SU-DHL-6 (cell line): ENCODE measurements at regions not wholly inside any gene's neighbourhood (a gene's known extent, or its start where the extent isn't known, plus 50 kb on each side); places are given as distances from the start of the nearest gene placed in this dataset.

Experiments
- H2AFZ ChIP-seq: fragments of 200-600 bp; sonication (generic); 2 replicates; pipeline ENCODE4 v1.6.1; 2014; ENCODE audit warnings: low read depth, mild to moderate bottlenecking, moderate library complexity, mixed read lengths, antibody characterized with exemption, low read length; ENCODE audit not compliant: severe bottlenecking
- H3F3A ChIP-seq: fragments of 200-600 bp; shearing (Covaris generic); 2 replicates; pipeline ENCODE4 v1.6.0; 2016; ENCODE audit warnings: antibody characterized with exemption, mild to moderate bottlenecking; ENCODE audit not compliant: insufficient read depth
- H3K27ac ChIP-seq: fragments of 200-600 bp; sonication (generic); 2 replicates; pipeline ENCODE4 v1.5.1; 2016; ENCODE audit warnings: low read depth, mild to moderate bottlenecking, low read length, moderate library complexity, mixed read lengths
- H3K27me3 ChIP-seq: fragments of 200-600 bp; sonication (generic), shearing (Covaris generic); 2 replicates; pipeline ENCODE4 v1.6.0; 2014; ENCODE audit warnings: mild to moderate bottlenecking, low read length
- H3K36me3 ChIP-seq: fragments of 200-600 bp; sonication (generic); 2 replicates; pipeline ENCODE4 v1.6.1; 2014; ENCODE audit warnings: mild to moderate bottlenecking, low read length, mixed read lengths
- H3K4me2 ChIP-seq: fragments of 300-600, 200-600 bp; shearing (Covaris generic), sonication (generic); 2 replicates; pipeline ENCODE4 v1.6.0; 2014; ENCODE audit warnings: low read length, low read depth, mild to moderate bottlenecking; ENCODE audit not compliant: poor library complexity, severe bottlenecking
- H3K4me3 ChIP-seq: fragments of 200-600 bp; sonication (generic); 2 replicates; pipeline ENCODE4 v1.5.1; 2014; ENCODE audit warnings: antibody characterized with exemption, low read length, mild to moderate bottlenecking, mixed read lengths; ENCODE audit not compliant: insufficient read depth, poor library complexity, severe bottlenecking
- H3K79me2 ChIP-seq: fragments of 200-600 bp; sonication (generic); 2 replicates; pipeline ENCODE4 v1.6.1; 2014; ENCODE audit warnings: mild to moderate bottlenecking, low read length, moderate library complexity; ENCODE audit not compliant: insufficient read depth
- H3K9ac ChIP-seq: fragments of 200-600 bp; sonication (generic); 2 replicates; pipeline ENCODE4 v1.7.0; 2014; ENCODE audit warnings: mild to moderate bottlenecking, low read length
- H3K9me2 ChIP-seq: fragments of 200-600 bp; sonication (generic); replicated peaks from 2 replicates; pipeline ENCODE4 v1.6.1; 2014; ENCODE audit warnings: low read length; ENCODE audit not compliant: insufficient read depth
- H3K9me3 ChIP-seq: fragments of 200-600 bp; sonication (generic); 2 replicates; pipeline ENCODE4 v1.6.1; 2014; ENCODE audit warnings: low read length, mixed read lengths; ENCODE audit not compliant: insufficient read depth
- H4K20me1 ChIP-seq: fragments of 200-600 bp; sonication (generic); 2 replicates; pipeline ENCODE4 v1.6.1; 2014; ENCODE audit warnings: low read depth, mild to moderate bottlenecking, antibody characterized with exemption, low read length, moderate library complexity, mixed read lengths
- EZH2phosphoT487 ChIP-seq: fragments of 200-600 bp; sonication (generic), shearing (Covaris generic); conservative IDR thresholded peaks from 2 replicates; pipeline ENCODE4 v1.6.1; 2018; ENCODE audit warnings: mild to moderate bottlenecking, antibody characterized with exemption, low read length, moderate library complexity, mixed read lengths
- TF ChIP-seq, protein P1 (sequence below): fragments of 200-600 bp; sonication (generic); IDR thresholded peaks from one replicate; pipeline ENCODE4 v1.5.1; 2017; ENCODE audit warnings: antibody characterized with exemption, mild to moderate bottlenecking, low read length, moderate library complexity; ENCODE audit not compliant: insufficient read depth, poor library complexity, severe bottlenecking

DNA sequence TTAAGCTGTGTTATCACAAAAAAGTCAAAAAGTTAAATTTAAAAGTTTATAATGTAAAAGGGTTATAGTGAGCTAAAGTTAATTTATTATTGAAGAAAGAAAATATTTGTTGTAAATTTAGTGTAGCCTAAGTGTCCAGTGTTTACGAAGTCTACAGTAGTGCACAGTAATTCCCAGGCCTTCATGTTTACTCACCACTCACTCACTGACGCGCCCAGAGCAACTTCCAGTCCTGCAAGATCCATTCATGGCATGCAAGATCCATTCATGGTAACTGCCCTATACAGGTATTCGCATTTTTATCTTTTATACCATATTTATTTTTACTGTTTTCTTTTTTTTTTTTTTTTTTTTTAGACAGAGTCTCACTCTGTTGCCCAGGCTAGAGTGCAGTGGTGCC is 69.5 kb downstream of the TPRA1 start:
- Histone ChIP-seq H3K9me3 (no peaks in the 10 kb centered on the region), H3F3A (no peaks in the 10 kb centered on the region), H3K4me3 (no peak overlapping the region), H3K9ac (no peak overlapping the region), H3K79me2 (no peaks in the 10 kb centered on the region), H2AFZ (no peak overlapping the region), H3K27me3 (no peaks in the 10 kb centered on the region), H4K20me1 (no peaks in the 10 kb centered on the region), H3K36me3 (no peaks in the 10 kb centered on the region), H3K4me2 (no peak overlapping the region), H3K27ac (no peak overlapping the region), H3K9me2 (no peaks in the 10 kb centered on the region)
- TF ChIP-seq, protein P1, sequence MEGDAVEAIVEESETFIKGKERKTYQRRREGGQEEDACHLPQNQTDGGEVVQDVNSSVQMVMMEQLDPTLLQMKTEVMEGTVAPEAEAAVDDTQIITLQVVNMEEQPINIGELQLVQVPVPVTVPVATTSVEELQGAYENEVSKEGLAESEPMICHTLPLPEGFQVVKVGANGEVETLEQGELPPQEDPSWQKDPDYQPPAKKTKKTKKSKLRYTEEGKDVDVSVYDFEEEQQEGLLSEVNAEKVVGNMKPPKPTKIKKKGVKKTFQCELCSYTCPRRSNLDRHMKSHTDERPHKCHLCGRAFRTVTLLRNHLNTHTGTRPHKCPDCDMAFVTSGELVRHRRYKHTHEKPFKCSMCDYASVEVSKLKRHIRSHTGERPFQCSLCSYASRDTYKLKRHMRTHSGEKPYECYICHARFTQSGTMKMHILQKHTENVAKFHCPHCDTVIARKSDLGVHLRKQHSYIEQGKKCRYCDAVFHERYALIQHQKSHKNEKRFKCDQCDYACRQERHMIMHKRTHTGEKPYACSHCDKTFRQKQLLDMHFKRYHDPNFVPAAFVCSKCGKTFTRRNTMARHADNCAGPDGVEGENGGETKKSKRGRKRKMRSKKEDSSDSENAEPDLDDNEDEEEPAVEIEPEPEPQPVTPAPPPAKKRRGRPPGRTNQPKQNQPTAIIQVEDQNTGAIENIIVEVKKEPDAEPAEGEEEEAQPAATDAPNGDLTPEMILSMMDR, result no peak
- no peak for TF ChIP-seq EZH2phosphoT487

DNA sequence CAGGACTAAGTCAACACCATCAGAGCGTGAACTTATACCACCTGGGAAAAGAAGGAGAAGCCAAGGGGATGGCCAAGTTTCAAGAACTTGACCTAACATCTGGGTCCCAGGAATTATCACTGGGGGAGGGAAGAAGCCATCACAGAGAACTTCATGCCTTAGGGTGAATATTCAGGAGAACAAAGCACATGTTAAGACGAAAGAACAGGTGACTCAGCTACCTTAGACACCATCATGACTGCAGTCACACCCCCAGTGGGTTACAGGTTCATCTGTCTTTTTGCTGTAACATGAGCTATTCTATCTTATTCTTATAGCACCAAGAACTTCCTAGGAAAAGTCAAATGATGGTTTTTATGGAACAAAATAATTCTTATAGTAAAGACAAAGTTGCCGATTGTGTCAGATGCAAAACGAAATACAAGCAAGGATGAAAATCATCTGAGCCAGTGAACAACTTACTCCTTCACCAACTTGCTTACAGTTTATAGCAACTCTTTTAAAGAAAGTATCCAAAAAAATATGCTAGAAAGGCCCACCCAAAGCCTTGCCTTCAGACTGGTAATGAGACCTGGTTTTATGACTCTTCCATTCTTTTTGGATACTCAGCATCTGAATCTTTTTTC is 72.0 kb downstream of the TPRA1 start:
- Histone ChIP-seq H3K4me2 (no peak overlapping the region), H3K4me3 (no peak overlapping the region), H3K27ac (no peak overlapping the region), H3K27me3 (no peaks in the 10 kb centered on the region), H3F3A (no peaks in the 10 kb centered on the region), H3K9me3 (no peaks in the 10 kb centered on the region), H4K20me1 (no peaks in the 10 kb centered on the region), H3K9ac (no peak overlapping the region), H3K36me3 (no peaks in the 10 kb centered on the region), H2AFZ (no peak overlapping the region), H3K79me2 (no peaks in the 10 kb centered on the region), H3K9me2 (no peaks in the 10 kb centered on the region)
- TF ChIP-seq, protein P1, result no peak
- no peak for TF ChIP-seq EZH2phosphoT487

DNA sequence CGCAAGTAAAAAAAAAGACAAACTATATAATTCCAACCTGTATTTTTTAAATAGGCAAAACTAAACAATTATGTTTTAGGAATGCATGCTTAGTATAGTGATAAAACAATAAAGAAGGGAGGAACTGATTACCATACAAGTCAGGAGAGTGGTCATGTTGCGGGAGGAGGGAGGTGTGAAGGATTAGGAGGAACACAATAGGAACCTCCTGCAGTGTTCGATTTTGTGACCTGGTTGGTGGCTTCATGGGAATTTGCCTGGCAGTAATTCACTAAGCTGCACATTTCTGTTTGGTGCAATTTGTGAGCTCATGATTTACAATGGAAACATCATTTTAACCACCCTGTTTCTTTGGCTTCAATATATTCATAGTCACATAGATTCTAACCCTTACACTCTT is 78.3 kb downstream of the TPRA1 start:
- Histone ChIP-seq H3K36me3 (no peaks in the 10 kb centered on the region), H3K27ac (no peak overlapping the region), H3K9me3 (no peaks in the 10 kb centered on the region), H2AFZ (no peak overlapping the region), H4K20me1 (no peaks in the 10 kb centered on the region), H3K4me3 (no peak overlapping the region), H3F3A (no peaks in the 10 kb centered on the region), H3K4me2 (no peak overlapping the region), H3K27me3 (no peaks in the 10 kb centered on the region), H3K9ac (no peak overlapping the region), H3K9me2 (no peaks in the 10 kb centered on the region), H3K79me2 (no peaks in the 10 kb centered on the region)
- TF ChIP-seq, protein P1, result no peak
- no peak for TF ChIP-seq EZH2phosphoT487
